ENCODE measurements at regions not wholly inside any gene's neighbourhood (a gene's known extent, or its start where the extent isn't known, plus 50 kb on each side); places are given as distances from the start of the nearest gene placed in this dataset.

GRCh38 chr7:9983048-9983447, 990.6 kb upstream of the PHF14 start:
- no peaks in the 10 kb centered on the region for H4K20me1 ChIP-seq (ENCODE audit: control insufficient read depth, extremely low read depth, insufficient read depth, low read length)
- no peaks in the 10 kb centered on the region for H3K27me3 ChIP-seq (ENCODE audit: control insufficient read depth, extremely low read depth, insufficient read depth, low read length)
- H3K9ac ChIP-seq (ENCODE audit: control insufficient read depth, extremely low read depth, insufficient read depth, low read length) = no peak overlapping the region
- H3K36me3 ChIP-seq (ENCODE audit: control insufficient read depth in 2 of 2, extremely low read depth in 1 of 2, insufficient read depth in 2 of 2, low read length in 2 of 2) = no peaks in the 10 kb centered on the region
- TF ChIP-seq EZH2 (IDR thresholded peaks at IDR 0.05; ENCODE audit: low read length) (no peak), CTCF (optimal IDR thresholded peaks at IDR 0.05 in 1 of 3, IDR thresholded peaks at IDR 0.05 in 1 of 3, conservative IDR thresholded peaks at IDR 0.05 in 1 of 3; ENCODE audit: extremely low read depth in 1 of 3, insufficient read depth in 2 of 3, low read length in 3 of 3) (no peak)
- no peaks in the 10 kb centered on the region for H3K79me2 ChIP-seq (ENCODE audit: control insufficient read depth, insufficient read depth, low read length)
- H3K9me1 ChIP-seq (ENCODE audit: control insufficient read depth, extremely low read depth, insufficient read depth, low read length) = no peaks in the 10 kb centered on the region
- H3K4me2 ChIP-seq (ENCODE audit: control insufficient read depth, extremely low read depth, insufficient read depth, low read depth, low read length) = no peak overlapping the region
- no peak overlapping the region for H3K4me3 ChIP-seq (ENCODE audit: control insufficient read depth in 2 of 3, extremely low read depth in 1 of 3, insufficient read depth in 2 of 3, low read depth in 1 of 3, low read length in 3 of 3)
- H3K9me3 ChIP-seq (ENCODE audit: control insufficient read depth, low read depth, low read length) = no peaks in the 10 kb centered on the region
- dilution Hi-C loops (cut with MboI; ENCODE audit: extremely low pct_ligation_motif_present, low sequenced_read_pairs) = no loop called here
- no peak overlapping the region for H3K27ac ChIP-seq (ENCODE audit: control insufficient read depth, insufficient read depth, low read length)
- FAIRE-seq (no peak), DNase-seq (ENCODE audit: low read depth, low spot score) (no peak)
- no peaks in the 10 kb centered on the region for H3K4me1 ChIP-seq (ENCODE audit: control insufficient read depth, extremely low read depth, insufficient read depth, low read length)
- no peak overlapping the region for H2AFZ ChIP-seq (ENCODE audit: control insufficient read depth, low read length)

- no peaks in the 10 kb centered on the region for H3K9me3 ChIP-seq (ENCODE audit: control insufficient read depth, low read depth, low read length)
- H3K27me3 ChIP-seq (ENCODE audit: control insufficient read depth, extremely low read depth, insufficient read depth, low read length) = no peaks in the 10 kb centered on the region
- no peaks in the 10 kb centered on the region for H4K20me1 ChIP-seq (ENCODE audit: control insufficient read depth, extremely low read depth, insufficient read depth, low read length)
- DNase-seq (ENCODE audit: low read depth, low spot score) (no peak), FAIRE-seq (no peak)
- H3K79me2 ChIP-seq (ENCODE audit: control insufficient read depth, insufficient read depth, low read length) = no peaks in the 10 kb centered on the region
- dilution Hi-C loops (cut with MboI; ENCODE audit: extremely low pct_ligation_motif_present, low sequenced_read_pairs) = no loop called here
- H3K36me3 ChIP-seq (ENCODE audit: control insufficient read depth in 2 of 2, extremely low read depth in 1 of 2, insufficient read depth in 2 of 2, low read length in 2 of 2) = no peaks in the 10 kb centered on the region
- H3K4me1 ChIP-seq (ENCODE audit: control insufficient read depth, extremely low read depth, insufficient read depth, low read length) = no peaks in the 10 kb centered on the region
- no peak overlapping the region for H3K4me2 ChIP-seq (ENCODE audit: control insufficient read depth, extremely low read depth, insufficient read depth, low read depth, low read length)
- no peak overlapping the region for H3K9ac ChIP-seq (ENCODE audit: control insufficient read depth, extremely low read depth, insufficient read depth, low read length)
- H2AFZ ChIP-seq (ENCODE audit: control insufficient read depth, low read length) = no peak overlapping the region
- TF ChIP-seq CTCF (optimal IDR thresholded peaks at IDR 0.05 in 1 of 3, IDR thresholded peaks at IDR 0.05 in 1 of 3, conservative IDR thresholded peaks at IDR 0.05 in 1 of 3; ENCODE audit: extremely low read depth in 1 of 3, insufficient read depth in 2 of 3, low read length in 3 of 3) (no peak), EZH2 (IDR thresholded peaks at IDR 0.05; ENCODE audit: low read length) (no peak)
- no peak overlapping the region for H3K27ac ChIP-seq (ENCODE audit: control insufficient read depth, insufficient read depth, low read length)
- no peaks in the 10 kb centered on the region for H3K9me1 ChIP-seq (ENCODE audit: control insufficient read depth, extremely low read depth, insufficient read depth, low read length)
- H3K4me3 ChIP-seq (ENCODE audit: control insufficient read depth in 2 of 3, extremely low read depth in 1 of 3, insufficient read depth in 2 of 3, low read depth in 1 of 3, low read length in 3 of 3) = no peak overlapping the region
Measured at GRCh38 chr7:10015687-10016086, 958.0 kb upstream of the PHF14 start.

All from keratinocyte (primary cell).